Panc1 (cell line): ENCODE measurements at regions not wholly inside any gene's neighbourhood (a gene's known extent, or its start where the extent isn't known, plus 50 kb on each side); places are given as distances from the start of the nearest gene placed in this dataset.
"Not testable (repeated sequence)": the region's sequence is repeated elsewhere in the genome, so short reads cannot be mapped to it uniquely, and the experiment has no call there.

Experiments used
- ATAC-seq: fragments of 200-7000 bp; cut with Tn5 transposase; 2 replicates; pipeline ENCODE4 v1.9.1; 2020; ENCODE audit warnings: mild to moderate bottlenecking, moderate library complexity
- BruUV-seq: library from RNA; stranded (reverse); fragments of 400-500 nt; replicated peaks from 2 replicates; lab custom pipeline; 2021; lab: Mats Ljungman, UMichigan
- CTCF ChIA-PET: fragments of 300-600 bp; sonication (Branson Sonifier 250); formaldehyde crosslinking; loops from one replicate; lab custom pipeline; 2022; ENCODE audit warnings: antibody characterized with exemption; lab: Charles Lee
- POLR2A ChIA-PET: fragments of 300-600 bp; sonication (Branson Sonifier 250); formaldehyde crosslinking; loops from one replicate; lab custom pipeline; 2022; ENCODE audit warnings: antibody characterized with exemption; lab: Charles Lee
- DNase-seq: peaks from one replicate; pipeline ENCODE4 v3.0.0-alpha.2; 2010; ENCODE audit warnings: low read depth, low spot score
- H3K27ac ChIP-seq: 2 replicates; pipeline ENCODE4 v1.5.1; 2011; ENCODE audit warnings: mild to moderate bottlenecking, low read length, inconsistent platforms
- H3K27me3 ChIP-seq: fragments of 200-500 bp; sonication (Bioruptor generic); 2 replicates; pipeline ENCODE4 v1.6.0; 2014; ENCODE audit warnings: low read length, inconsistent platforms; ENCODE audit not compliant: control insufficient read depth, insufficient read depth
- H3K36me3 ChIP-seq: fragments of 200-500 bp; sonication (Bioruptor generic); 2 replicates; pipeline ENCODE4 v1.5.1; 2014; ENCODE audit warnings: inconsistent platforms, mild to moderate bottlenecking, low read length, moderate library complexity; ENCODE audit not compliant: control insufficient read depth, insufficient read depth
- H3K4me1 ChIP-seq: 2 replicates; pipeline ENCODE4 v1.5.1; 2011; ENCODE audit warnings: inconsistent platforms, mild to moderate bottlenecking, low read length, moderate library complexity; ENCODE audit not compliant: control insufficient read depth, insufficient read depth
- H3K4me3 ChIP-seq, 2 experiments: 2 replicates each; pipeline ENCODE4 v1.5.1; 2011 to 2012; ENCODE audit warnings: low read depth in 2 of 2, low read length in 2 of 2, mild to moderate bottlenecking in 2 of 2, inconsistent platforms in 1 of 2, moderate library complexity in 1 of 2
- H3K9me3 ChIP-seq: fragments of 200-500 bp; sonication (Bioruptor generic); 2 replicates; pipeline ENCODE4 v1.5.1; 2014; ENCODE audit warnings: low read depth, mild to moderate bottlenecking, inconsistent platforms, low read length, moderate library complexity; ENCODE audit not compliant: control insufficient read depth, insufficient read depth
- in situ Hi-C: cut with HindIII; loops from 2 replicates; pipeline ENCODE4 v1.10.0; 2016; ENCODE audit warnings: low sequenced_read_pairs, low pct_unique_long_range_greater_than_20kb
- intact Hi-C: fragments of 100-400 bp; cut with micrococcal nuclease; formaldehyde crosslinking; loops from one replicate; pipeline ENCODE4 v1.10.0; 2022; ENCODE audit not compliant: unreplicated experiment
- TF ChIP-seq, protein P1 (sequence below): fragments of 450-650 bp; IDR thresholded peaks from 2 replicates; pipeline ENCODE4 v1.5.1; 2017; ENCODE audit warnings: mild to moderate bottlenecking

DNA sequence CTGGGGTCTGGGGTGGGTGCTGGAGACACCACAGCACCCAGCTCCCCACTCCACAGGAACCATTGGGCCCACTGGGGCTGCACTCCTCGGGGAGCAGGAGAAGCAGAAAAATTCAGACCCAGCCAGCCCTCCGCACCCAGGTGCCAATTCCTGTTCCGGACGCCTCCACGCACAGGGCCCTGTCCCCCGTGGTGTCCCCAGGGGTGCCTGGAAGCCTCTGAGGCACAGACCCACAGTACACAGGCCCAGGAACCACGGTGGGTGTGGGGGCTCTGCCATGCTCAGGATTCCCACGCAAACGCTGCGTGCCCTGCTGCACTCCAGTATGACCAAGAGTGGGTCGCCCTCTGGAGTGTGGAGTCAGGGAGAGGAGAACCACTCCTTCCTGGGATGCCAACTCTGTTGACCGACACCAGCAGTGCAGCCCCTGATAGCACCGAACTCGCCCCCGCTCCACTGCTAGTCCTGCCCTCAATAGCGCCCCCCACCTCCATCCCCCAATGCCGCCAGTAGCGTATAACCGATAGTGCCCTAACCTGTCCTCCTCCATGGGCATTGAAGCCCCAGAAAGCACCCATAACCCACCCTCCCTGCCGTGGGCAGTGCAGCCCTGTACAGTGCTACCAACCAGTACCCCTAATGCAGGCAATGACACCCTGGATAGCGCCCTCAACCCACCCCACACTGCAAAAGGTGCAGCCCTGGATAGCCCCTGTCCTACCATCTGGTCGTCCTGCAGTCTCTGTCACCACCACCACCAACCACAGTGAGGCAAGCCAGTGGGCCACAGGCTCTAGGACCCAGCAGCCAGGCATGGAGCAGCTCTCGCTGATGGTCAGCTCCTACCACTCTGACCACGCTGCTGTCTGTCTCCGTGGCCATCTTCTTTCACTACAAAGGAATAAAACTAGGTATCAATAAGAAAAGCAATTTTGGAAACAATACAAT lies 2877.2 kb downstream of the RPIA start:
- H3K27ac ChIP-seq, DNase-seq, CTCF ChIA-PET, H3K4me3 ChIP-seq, intact Hi-C loops, H3K9me3 ChIP-seq, in situ Hi-C loops, H3K4me1 ChIP-seq, ATAC-seq, H3K36me3 ChIP-seq, H3K27me3 ChIP-seq, POLR2A ChIA-PET, BruUV-seq: not testable (repeated sequence)

DNA sequence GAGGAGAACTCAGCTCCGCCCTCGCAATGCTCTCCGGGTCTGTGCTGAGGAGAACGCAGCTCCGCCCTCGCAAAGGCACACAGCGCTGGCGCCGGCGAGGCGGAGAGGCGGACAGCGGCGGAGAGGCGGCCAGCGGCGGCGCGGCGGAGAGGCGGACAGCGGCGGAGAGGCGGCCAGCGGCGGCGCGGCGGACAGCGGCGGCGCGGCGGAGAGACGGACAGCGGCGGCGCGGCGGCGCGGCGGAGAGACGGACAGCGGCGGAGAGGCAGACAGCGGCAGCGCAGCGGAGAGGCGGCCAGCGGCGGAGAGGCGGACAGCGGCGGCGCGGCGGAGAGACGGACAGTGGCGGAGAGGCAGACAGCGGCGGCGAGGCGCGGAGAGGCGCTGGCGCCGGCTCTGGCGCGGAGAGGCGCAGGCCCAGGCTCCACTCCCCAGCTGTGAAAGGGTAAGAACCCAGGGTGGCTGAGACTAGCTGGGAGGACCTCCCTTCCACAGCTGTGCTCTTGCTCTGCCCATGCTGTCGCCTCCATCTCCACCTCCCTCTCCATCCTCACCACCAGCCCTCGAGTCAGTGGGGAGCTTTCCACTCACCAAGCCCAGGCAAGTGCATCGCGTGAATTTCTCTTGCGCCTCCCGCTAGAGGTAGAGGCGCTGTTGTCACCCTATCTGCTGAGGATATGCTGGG lies 2879.9 kb downstream of the RPIA start:
- CTCF ChIA-PET, H3K9me3 ChIP-seq, DNase-seq, H3K36me3 ChIP-seq, H3K27ac ChIP-seq, intact Hi-C loops, H3K27me3 ChIP-seq, H3K4me1 ChIP-seq, POLR2A ChIA-PET, BruUV-seq, in situ Hi-C loops: not testable (repeated sequence)
- peak overlapping the region in 1 of 2 experiments; percentile 23; a peak in 2 of 4 replicates for H3K4me3 ChIP-seq
- ATAC-seq, result peak; percentile 82
- TF ChIP-seq, protein P1, sequence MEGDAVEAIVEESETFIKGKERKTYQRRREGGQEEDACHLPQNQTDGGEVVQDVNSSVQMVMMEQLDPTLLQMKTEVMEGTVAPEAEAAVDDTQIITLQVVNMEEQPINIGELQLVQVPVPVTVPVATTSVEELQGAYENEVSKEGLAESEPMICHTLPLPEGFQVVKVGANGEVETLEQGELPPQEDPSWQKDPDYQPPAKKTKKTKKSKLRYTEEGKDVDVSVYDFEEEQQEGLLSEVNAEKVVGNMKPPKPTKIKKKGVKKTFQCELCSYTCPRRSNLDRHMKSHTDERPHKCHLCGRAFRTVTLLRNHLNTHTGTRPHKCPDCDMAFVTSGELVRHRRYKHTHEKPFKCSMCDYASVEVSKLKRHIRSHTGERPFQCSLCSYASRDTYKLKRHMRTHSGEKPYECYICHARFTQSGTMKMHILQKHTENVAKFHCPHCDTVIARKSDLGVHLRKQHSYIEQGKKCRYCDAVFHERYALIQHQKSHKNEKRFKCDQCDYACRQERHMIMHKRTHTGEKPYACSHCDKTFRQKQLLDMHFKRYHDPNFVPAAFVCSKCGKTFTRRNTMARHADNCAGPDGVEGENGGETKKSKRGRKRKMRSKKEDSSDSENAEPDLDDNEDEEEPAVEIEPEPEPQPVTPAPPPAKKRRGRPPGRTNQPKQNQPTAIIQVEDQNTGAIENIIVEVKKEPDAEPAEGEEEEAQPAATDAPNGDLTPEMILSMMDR, result 0 out of 2 replicates have a peak, but pooled peaks have one; percentile 9

DNA sequence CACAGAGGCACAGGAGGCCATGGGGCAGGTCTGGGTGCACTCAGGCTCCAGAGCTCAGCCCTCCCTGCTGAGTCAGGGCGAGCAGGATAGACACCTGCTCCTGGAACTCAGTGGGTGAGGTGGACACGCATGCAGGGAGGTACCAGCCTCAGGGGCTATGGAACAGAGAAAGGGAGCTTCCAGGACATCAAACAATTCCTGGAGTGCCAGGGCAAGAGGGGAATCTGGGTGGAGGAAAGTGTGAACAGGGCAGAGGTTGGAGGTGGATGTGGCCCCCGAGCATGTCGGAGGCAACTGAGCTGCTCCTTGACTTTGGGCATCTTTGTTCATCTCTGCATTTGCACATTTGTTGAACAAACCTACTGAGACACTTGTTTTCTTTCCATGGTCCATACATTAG lies 2881.5 kb downstream of the RPIA start:
- CTCF ChIA-PET, H3K36me3 ChIP-seq, H3K4me1 ChIP-seq, intact Hi-C loops, in situ Hi-C loops, H3K9me3 ChIP-seq, H3K27me3 ChIP-seq, POLR2A ChIA-PET, BruUV-seq, DNase-seq, H3K27ac ChIP-seq, ATAC-seq, H3K4me3 ChIP-seq: not testable (repeated sequence)

DNA sequence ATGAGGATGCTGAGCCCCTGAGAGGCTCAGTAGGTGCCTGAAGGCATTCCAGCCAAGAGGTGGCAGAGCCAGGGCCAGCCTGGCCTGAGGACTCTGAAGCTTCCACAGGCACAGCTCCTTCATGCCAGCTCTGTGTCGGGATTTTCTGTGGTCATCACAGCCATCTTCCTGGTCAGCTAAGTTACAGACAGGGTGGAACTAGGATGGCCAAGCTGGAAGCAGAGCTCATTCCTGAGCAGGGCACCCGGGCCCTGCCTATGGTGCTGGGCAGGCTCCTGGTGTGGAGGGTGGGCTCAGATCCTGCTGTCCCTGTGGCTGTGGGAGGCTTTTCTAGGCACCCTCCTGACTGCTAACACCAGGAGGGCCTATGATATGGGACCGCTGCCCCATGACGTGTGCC lies 2882.3 kb downstream of the RPIA start:
- POLR2A ChIA-PET, intact Hi-C loops, H3K4me1 ChIP-seq, CTCF ChIA-PET, in situ Hi-C loops, ATAC-seq, H3K4me3 ChIP-seq, H3K9me3 ChIP-seq, BruUV-seq, DNase-seq, H3K27ac ChIP-seq, H3K27me3 ChIP-seq, H3K36me3 ChIP-seq: not testable (repeated sequence)

DNA sequence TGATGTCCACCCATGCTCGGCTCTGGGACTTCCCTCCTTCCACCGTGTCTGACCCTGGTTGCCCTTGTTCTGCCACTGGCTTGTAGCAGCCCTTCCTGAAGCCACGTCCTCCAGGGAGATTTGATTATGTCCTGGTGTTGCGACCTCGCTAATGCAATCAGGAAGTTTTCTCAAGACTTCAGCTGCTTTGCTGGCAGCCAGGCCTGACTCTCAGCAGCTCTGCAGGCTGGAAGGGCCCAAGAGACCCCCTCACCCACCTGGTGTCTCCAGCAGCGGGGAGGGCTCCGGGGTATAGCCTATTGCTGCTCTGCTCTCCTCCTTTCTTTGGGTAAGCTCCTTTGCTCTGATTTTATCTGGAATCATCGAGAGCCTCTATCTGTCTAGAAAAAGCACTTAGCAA lies 2882.8 kb downstream of the RPIA start:
- H3K4me3 ChIP-seq, H3K4me1 ChIP-seq, CTCF ChIA-PET, H3K27me3 ChIP-seq, intact Hi-C loops, H3K27ac ChIP-seq, in situ Hi-C loops, H3K36me3 ChIP-seq, POLR2A ChIA-PET, BruUV-seq, ATAC-seq, H3K9me3 ChIP-seq, DNase-seq: not testable (repeated sequence)

DNA sequence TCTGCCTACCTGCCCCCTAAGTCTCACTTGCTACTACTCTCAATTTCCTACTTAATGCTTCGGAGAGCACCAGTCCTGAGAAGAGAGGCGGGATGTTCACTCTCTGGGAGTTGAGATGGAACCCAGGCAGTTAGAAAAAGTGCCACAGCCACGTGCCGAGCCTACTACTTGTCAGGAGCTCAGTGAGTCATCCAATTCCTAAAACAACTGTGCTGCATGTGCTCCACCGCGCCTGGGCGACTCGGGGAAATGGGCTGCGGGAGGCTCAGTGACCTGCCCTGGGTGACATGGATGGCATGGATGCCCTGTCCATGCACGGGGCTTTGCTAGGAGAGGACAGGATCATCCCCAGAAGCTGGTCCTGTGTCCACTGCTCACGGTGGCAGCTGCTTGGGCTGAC lies 2884.2 kb downstream of the RPIA start:
- H3K4me1 ChIP-seq, CTCF ChIA-PET, BruUV-seq: not testable (repeated sequence)

More for the DNA sequence above, 2884.2 kb downstream of the RPIA start:
- ATAC-seq, DNase-seq, H3K27me3 ChIP-seq, H3K27ac ChIP-seq, H3K36me3 ChIP-seq, POLR2A ChIA-PET, H3K9me3 ChIP-seq, in situ Hi-C loops, H3K4me3 ChIP-seq, intact Hi-C loops: not testable (repeated sequence)
